NCI-H2196 (cell line): ENCODE measurements at regions not wholly inside any gene's neighbourhood (a gene's known extent, or its start where the extent isn't known, plus 50 kb on each side); places are given as distances from the start of the nearest gene placed in this dataset.

Experiments used
- DNase-seq: peaks from one replicate; lab custom pipeline; 2025; ENCODE audit not compliant: unreplicated experiment; lab: John Stamatoyannopoulos, UW

GRCh38 chr2:183283209-183283608 lies 159.0 kb downstream of the NUP35 start:
- no peak for DNase-seq

GRCh38 chr2:183284606-183285005 lies 160.4 kb downstream of the NUP35 start:
- no peak for DNase-seq

- no peak for DNase-seq
Observed at GRCh38 chr2:183291436-183291835, 167.2 kb downstream of the NUP35 start.

- DNase-seq, result no peak
Observed at GRCh38 chr2:183292028-183292427, 167.8 kb downstream of the NUP35 start.

- DNase-seq, result no peak
Observed at GRCh38 chr2:183339311-183339710, 215.1 kb downstream of the NUP35 start.

DNA sequence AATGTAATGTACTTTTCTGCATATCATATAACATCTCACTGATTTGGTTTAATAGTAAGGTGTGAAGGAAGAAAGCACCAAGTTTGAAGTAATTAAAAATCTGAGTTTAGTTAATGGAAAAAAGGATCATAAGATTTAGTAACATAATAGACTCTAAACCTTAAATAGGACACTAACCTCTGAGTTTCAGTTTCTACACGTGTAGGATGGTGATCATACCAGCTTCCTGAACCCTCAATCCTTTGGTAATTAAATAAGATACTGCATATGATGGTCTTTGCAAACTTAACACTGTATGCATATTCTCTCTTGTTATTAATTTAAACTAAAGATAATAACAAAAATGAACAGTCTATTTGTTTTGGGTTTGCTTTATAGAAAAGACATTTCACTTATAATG lies 216.8 kb downstream of the NUP35 start:
- DNase-seq, result no peak

DNA sequence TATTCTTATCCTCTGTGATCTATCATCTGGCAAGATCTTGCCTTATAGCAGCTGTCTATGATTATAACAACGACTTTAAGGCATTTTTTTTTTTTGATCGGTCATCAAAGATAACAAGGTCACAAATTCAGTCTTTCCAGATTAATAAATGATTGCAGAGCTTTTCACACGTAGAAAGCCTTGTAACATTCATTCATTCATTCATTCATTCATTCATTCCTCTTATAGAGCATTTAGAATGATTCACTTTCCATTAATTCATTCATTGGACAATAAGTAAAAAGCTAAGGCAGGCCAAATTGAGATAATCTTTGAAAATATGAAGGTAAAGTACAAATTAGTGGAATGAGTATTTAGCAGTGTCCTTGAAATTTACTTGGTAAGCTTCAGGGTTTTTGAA lies 223.7 kb downstream of the NUP35 start:
- no peak for DNase-seq

GRCh38 chr2:183348492-183348891 lies 224.2 kb downstream of the NUP35 start:
- no peak for DNase-seq

DNA sequence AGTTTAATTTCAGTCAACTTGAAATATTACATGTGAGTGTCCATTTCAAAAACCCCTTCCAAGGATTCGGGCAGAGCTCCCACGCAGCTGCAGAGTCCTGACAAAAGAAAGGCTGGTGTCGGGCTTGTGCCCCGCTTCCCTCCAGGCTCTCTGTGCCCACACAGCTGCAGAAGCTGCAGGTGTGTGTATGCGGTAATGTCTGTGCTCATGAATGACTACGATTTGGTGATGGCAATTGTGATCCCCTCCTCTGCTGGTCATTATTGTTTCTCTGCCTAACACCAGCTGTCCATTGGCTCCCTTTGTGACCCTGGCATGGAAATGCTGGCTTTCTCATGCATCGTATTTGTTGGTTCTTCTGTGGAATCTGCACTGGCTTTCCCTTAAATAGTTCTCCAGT lies 224.8 kb downstream of the NUP35 start:
- DNase-seq, result no peak

- DNase-seq, result no peak
Observed at GRCh38 chr2:183359867-183360266, 235.6 kb downstream of the NUP35 start.

- no peak for DNase-seq
Observed at GRCh38 chr2:183371545-183371944, 247.3 kb downstream of the NUP35 start.

DNA sequence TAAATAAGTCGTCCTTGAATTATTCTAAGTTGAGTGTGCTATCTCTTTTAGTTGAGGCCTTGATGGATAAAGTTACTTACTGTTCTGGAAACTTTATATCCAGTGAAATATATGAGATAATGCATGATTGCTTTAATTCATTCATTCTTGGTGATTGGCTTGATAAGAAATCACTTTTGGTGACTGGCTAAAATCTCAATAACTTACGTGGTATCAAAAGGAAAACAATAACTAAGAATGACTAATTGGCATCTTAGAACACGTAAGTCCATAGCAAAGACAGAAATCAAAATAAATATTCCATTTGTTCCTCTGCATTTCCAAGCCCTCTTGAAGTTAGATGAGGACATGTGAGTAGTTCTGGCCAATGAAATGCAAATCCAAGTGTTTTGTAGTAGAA lies 251.6 kb downstream of the NUP35 start:
- DNase-seq, result no peak

DNA sequence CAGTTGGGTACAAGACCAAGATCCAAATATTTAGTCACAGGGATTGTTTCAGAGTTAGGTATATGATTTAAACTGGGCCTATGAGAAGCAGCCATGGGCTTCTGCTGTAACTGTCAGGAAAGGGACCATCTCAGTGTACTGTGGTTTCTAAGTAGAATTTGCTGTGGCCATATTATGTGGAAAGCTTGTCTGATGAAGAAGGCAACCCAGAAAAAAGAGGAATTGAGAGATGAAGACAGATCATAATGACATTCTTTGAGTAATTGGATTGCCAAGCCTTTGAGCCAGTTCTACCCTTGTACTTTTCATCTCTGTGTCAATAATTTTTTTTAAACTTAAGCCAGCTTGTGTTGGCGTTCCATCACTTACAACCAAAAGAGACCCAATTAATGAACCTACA lies 259.6 kb downstream of the NUP35 start:
- no peak for DNase-seq

DNA sequence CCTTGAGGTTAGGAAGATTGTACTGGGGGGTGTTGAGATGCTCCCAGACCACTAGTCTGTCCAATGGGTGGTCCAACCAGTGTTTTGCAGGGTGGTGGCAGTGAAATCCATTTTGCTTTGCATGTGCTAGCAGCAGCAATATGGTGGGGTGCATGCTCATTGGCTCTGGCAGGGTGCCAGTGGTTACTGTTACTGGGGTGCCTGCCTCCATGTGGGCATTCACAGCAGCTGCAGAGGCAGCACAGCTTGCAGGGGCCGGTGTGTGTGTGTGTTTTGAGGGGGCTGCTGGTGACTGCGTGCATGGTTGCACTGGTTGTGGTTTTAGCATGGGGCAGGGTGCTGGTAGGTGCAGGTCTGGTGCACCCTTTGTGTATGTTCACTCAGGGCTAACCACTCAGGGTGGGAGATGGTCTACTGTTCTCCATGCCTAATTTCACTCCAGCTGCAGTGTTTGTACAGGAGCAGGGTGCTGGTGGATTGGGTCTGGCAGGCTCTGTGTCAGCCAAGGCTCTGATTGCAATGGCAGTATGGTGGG lies 265.4 kb downstream of the NUP35 start:
- DNase-seq, result no peak

GRCh38 chr2:183390109-183390508 lies 265.9 kb downstream of the NUP35 start:
- no peak for DNase-seq

DNA sequence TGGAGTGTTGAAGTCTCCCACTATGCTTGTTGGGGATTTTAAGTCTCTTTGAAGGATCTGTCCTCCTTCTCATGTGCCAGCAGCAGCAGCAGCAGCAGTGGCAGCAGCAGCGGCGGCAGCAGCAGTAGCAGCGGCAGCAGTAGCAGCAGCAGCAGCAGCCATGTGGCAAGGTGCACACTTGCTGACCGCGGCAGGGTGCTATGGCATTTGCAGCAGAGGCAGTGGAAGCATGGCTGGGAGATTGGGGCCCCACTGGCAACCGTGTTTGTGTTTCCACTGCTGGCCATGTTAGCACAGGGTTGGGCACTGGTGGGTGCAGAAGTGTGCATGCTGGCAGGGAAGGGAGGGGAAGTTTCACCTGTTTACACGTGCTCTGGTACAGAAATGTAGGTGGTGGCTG lies 280.1 kb downstream of the NUP35 start:
- DNase-seq, result no peak

DNA sequence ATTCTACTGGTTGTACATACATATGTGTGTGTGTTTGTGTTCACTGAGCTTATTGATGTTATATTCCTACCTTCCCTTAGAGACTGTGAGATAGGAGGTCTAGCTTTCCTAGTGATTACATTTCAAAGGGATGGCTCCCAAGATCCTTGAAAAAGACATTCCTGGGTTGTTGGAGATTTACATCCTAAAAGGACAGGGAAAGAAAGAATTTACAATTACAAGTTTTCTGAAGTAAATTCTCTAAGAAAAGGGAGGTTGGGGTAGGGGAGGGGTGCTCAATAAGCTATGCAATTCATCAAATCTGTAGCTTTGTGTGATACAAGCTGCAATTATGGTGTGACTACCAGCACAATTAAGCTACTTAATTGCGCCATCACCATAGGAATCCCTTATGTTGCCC lies 284.3 kb downstream of the NUP35 start:
- no peak for DNase-seq

DNA sequence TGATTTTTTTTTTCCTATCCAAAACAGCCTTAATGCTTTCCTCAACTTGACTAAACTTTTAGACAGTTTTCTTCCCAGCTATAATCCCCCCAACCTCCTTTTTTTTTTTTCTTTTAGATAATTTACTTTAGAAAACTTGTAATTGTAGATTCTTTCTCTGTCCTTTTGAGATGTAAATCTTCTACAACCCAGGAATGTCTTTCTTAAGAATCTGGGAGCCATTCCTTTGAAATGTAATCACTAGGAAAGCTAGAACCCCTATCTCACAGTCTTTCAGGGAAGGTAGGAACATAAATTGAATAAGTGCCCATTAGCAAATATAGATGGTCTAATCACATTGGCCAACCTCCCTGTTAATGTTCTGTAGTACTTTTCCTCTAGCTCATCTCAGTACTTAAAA lies 285.4 kb downstream of the NUP35 start:
- no peak for DNase-seq

GRCh38 chr2:183416753-183417152 lies 292.5 kb downstream of the NUP35 start:
- no peak for DNase-seq

- DNase-seq, result no peak
Observed at GRCh38 chr2:183426825-183427224, 302.6 kb downstream of the NUP35 start.

DNA sequence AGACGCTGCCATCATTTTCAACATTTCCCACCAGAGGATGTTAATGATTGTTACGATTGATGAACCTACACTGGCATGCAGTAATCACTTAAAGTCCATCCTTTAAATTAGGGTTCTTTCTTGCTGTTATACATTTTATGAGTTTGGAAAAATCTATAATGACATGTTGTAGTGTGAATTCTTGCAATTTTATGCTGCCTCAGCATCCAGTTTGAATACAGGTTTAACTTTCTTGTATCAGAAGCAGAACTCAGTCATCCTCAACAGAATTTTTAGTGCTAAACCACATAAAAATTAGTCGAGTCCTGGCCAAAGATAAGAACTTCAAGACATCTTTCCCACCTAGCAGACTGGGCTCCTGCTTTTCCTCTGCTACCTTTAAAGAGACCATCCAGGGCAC lies 303.3 kb downstream of the NUP35 start:
- DNase-seq, result no peak

GRCh38 chr2:183428881-183429280 lies 304.6 kb downstream of the NUP35 start:
- no peak for DNase-seq

- DNase-seq, result no peak
Observed at GRCh38 chr2:183438541-183438940, 314.3 kb downstream of the NUP35 start.

GRCh38 chr2:183455056-183455455 lies 330.8 kb downstream of the NUP35 start:
- no peak for DNase-seq
